Sigmoid colon (tissue), 4 donors: ENCODE measurements at regions not wholly inside any gene's neighbourhood (a gene's known extent, or its start where the extent isn't known, plus 50 kb on each side); places are given as distances from the start of the nearest gene placed in this dataset.

Source experiments
- CTCF ChIP-seq, 4 experiments: fragments of 450-650 bp in 3 of 4; fragments of 200-600 bp in 1 of 4; IDR thresholded peaks; one replicate each; pipeline ENCODE4 v1.5.1; 2016 to 2019; ENCODE audit warnings: antibody characterized with exemption in 4 of 4, mild to moderate bottlenecking in 3 of 4, moderate library complexity in 2 of 4
- EP300 ChIP-seq, 4 donors: sonication (generic); formaldehyde crosslinking; IDR thresholded peaks; one replicate each; pipeline ENCODE4 v1.6.1; 2017; ENCODE audit warnings: antibody characterized with exemption in 4 of 4

DNA sequence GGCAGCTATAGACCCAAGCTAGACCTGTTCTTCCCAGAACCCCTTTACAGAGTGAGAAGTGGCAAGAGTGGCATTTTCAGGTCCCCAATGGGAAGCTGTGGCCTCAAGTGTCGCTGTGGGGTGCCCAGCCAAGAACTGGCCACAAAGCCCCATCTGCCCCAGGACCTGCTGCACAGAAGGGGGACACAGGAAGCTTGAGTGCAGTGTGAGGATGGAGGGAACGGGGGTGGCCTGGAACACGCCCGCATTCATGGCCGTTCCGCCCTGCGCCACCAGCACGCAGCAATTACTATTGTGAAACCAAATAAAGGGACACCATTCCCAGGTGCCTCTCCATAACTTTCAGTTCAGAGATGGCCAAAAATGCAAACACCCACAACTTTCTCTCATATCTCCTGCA, 237.6 kb upstream of the TCERG1L start:
- no peak for TF ChIP-seq CTCF (IDR thresholded peaks at IDR 0.05)
- TF ChIP-seq EP300 (IDR thresholded peaks at IDR 0.05), result no peak
